OCI-LY7 (cell line): ENCODE measurements at regions not wholly inside any gene's neighbourhood (a gene's known extent, or its start where the extent isn't known, plus 50 kb on each side); places are given as distances from the start of the nearest gene placed in this dataset.

Experiments
- BruUV-seq: library from RNA; stranded (reverse); fragments of 400-500 nt; replicated peaks from 2 replicates; lab custom pipeline; 2021; lab: Mats Ljungman, UMichigan
- CTCF ChIA-PET: fragments of 300-600 bp; sonication (Branson Sonifier 250); formaldehyde crosslinking; loops from one replicate; lab custom pipeline; 2022; ENCODE audit warnings: antibody characterized with exemption; ENCODE audit not compliant: unreplicated experiment; lab: Charles Lee
- POLR2A ChIA-PET: fragments of 300-600 bp; sonication (Branson Sonifier 250); formaldehyde crosslinking; loops from one replicate; lab custom pipeline; 2022; ENCODE audit warnings: antibody characterized with exemption; lab: Charles Lee
- DNase-seq: peaks from one replicate; pipeline ENCODE4 v3.0.0-alpha.2; 2015; ENCODE audit warnings: low spot score
- H2AFZ ChIP-seq: fragments of 200-600 bp; sonication (generic), shearing (Covaris generic); 2 replicates; pipeline ENCODE4 v1.6.1; 2014; ENCODE audit warnings: mild to moderate bottlenecking, antibody characterized with exemption, low read length, moderate library complexity
- H3K27ac ChIP-seq: fragments of 200-600 bp; sonication (generic); 2 replicates; pipeline ENCODE4 v1.5.1; 2014; ENCODE audit warnings: mixed run types, low read depth, mild to moderate bottlenecking, moderate library complexity, low read length, inconsistent platforms; ENCODE audit not compliant: poor library complexity, severe bottlenecking
- H3K36me3 ChIP-seq: fragments of 200-600 bp; sonication (generic); 2 replicates; pipeline ENCODE4 v1.6.1; 2014; ENCODE audit warnings: mild to moderate bottlenecking, antibody characterized with exemption, low read length, moderate library complexity, mixed read lengths; ENCODE audit not compliant: insufficient read depth
- H3K4me1 ChIP-seq: fragments of 200-600 bp; sonication (generic); 2 replicates; pipeline ENCODE4 v1.5.1; 2014; ENCODE audit warnings: mild to moderate bottlenecking, low read length; ENCODE audit not compliant: insufficient read depth, poor library complexity, severe bottlenecking
- H3K4me2 ChIP-seq: fragments of 200-600 bp; sonication (generic); 2 replicates; pipeline ENCODE4 v1.6.1; 2014; ENCODE audit warnings: mild to moderate bottlenecking, low read length
- H3K4me3 ChIP-seq: fragments of 200-600 bp; sonication (generic); 2 replicates; pipeline ENCODE4 v1.5.1; 2014; ENCODE audit warnings: mild to moderate bottlenecking, low read depth, low read length; ENCODE audit not compliant: poor library complexity, severe bottlenecking
- H3K79me2 ChIP-seq: fragments of 200-600 bp; sonication (generic); 2 replicates; pipeline ENCODE4 v1.6.1; 2016; ENCODE audit warnings: low read depth, mild to moderate bottlenecking, low read length, moderate library complexity, mixed read lengths; ENCODE audit not compliant: insufficient read depth
- H3K9me2 ChIP-seq: fragments of 200-600 bp; sonication (generic); 2 replicates; pipeline ENCODE4 v1.6.1; 2016; ENCODE audit warnings: mild to moderate bottlenecking, low read length, mixed read lengths; ENCODE audit not compliant: insufficient read depth
- H3K9me3 ChIP-seq: fragments of 200-600 bp; sonication (generic); 2 replicates; pipeline ENCODE4 v1.6.1; 2014; ENCODE audit warnings: mild to moderate bottlenecking, mixed run types, low read length, mixed read lengths
- H4K20me1 ChIP-seq: fragments of 200-600 bp; sonication (generic); 2 replicates; pipeline ENCODE4 v1.6.1; 2014; ENCODE audit warnings: mild to moderate bottlenecking, antibody characterized with exemption, low read length, moderate library complexity, mixed read lengths; ENCODE audit not compliant: insufficient read depth
- CTCF ChIP-seq: fragments of 200-600 bp; sonication (generic); conservative IDR thresholded peaks from 2 replicates; pipeline ENCODE4 v1.5.1; 2014; ENCODE audit warnings: mild to moderate bottlenecking, antibody characterized with exemption, low read length, moderate library complexity, mixed read lengths
- EZH2phosphoT487 ChIP-seq: fragments of 200-600 bp; sonication (generic); IDR thresholded peaks from 2 replicates; pipeline ENCODE4 v1.6.1; 2018; ENCODE audit warnings: low read depth, borderline replicate concordance, mild to moderate bottlenecking, mixed run types, antibody characterized with exemption, low read length, moderate library complexity, mixed read lengths
- intact Hi-C: fragments of 100-400 bp; cut with micrococcal nuclease; formaldehyde crosslinking; loops from one replicate; pipeline ENCODE4 v1.10.0; 2022; ENCODE audit not compliant: unreplicated experiment

- Histone ChIP-seq H3K9me3 (no peaks in the 10 kb centered on the region), H3K4me3 (no peak overlapping the region), H3K36me3 (no peaks in the 10 kb centered on the region), H3K4me2 (no peak overlapping the region), H4K20me1 (no peaks in the 10 kb centered on the region), H3K4me1 (no peaks in the 10 kb centered on the region), H3K79me2 (no peaks in the 10 kb centered on the region), H3K27ac (no peak overlapping the region), H2AFZ (no peak overlapping the region), H3K9me2 (no peaks in the 10 kb centered on the region)
- BruUV-seq = no TSS peak
- DNase-seq = no peak
- intact Hi-C loops = no loop called here
- TF ChIP-seq EZH2phosphoT487 (no peak), CTCF (no peak)
- ChIA-PET POLR2A (interaction anchor here (0.6 kb wide), 1 partner anchor 55 kb away, joined by 3 read pairs; no protein-coding TSS in a partner anchor), CTCF (no interaction called here)
Measured at GRCh38 chr5:38718771-38719391, 126.9 kb upstream of the OSMR start.

- Histone ChIP-seq H3K27ac (no peak overlapping the region), H3K9me3 (no peaks in the 10 kb centered on the region), H3K4me1 (no peaks in the 10 kb centered on the region), H3K4me3 (no peak overlapping the region), H3K4me2 (no peak overlapping the region), H4K20me1 (no peaks in the 10 kb centered on the region), H3K36me3 (no peaks in the 10 kb centered on the region), H3K79me2 (no peaks in the 10 kb centered on the region), H2AFZ (no peak overlapping the region), H3K9me2 (no peaks in the 10 kb centered on the region)
- ChIA-PET CTCF (no interaction called here), POLR2A (interaction anchor here (0.6 kb wide), 1 partner anchor 55 kb away, joined by 3 read pairs; no protein-coding TSS in a partner anchor)
- intact Hi-C loops = no loop called here
- no TSS peak for BruUV-seq
- DNase-seq = no peak
- TF ChIP-seq EZH2phosphoT487 (no peak), CTCF (no peak)
Measured at GRCh38 chr5:38719403-38719802, 126.4 kb upstream of the OSMR start.

- Histone ChIP-seq H3K9me2 (no peaks in the 10 kb centered on the region), H3K4me1 (no peaks in the 10 kb centered on the region), H3K27ac (no peak overlapping the region), H3K4me2 (no peak overlapping the region), H3K9me3 (no peaks in the 10 kb centered on the region), H4K20me1 (no peaks in the 10 kb centered on the region), H3K36me3 (no peaks in the 10 kb centered on the region), H2AFZ (no peak overlapping the region), H3K4me3 (no peak overlapping the region), H3K79me2 (no peaks in the 10 kb centered on the region)
- no TSS peak for BruUV-seq
- ChIA-PET POLR2A (interaction anchor here (0.6 kb wide), 1 partner anchor 341 kb away, joined by 3 read pairs; no protein-coding TSS in a partner anchor), CTCF (no interaction called here)
- intact Hi-C loops = no loop called here
- TF ChIP-seq EZH2phosphoT487 (no peak), CTCF (no peak)
- no peak for DNase-seq
Measured at GRCh38 chr5:38719916-38720315, 125.9 kb upstream of the OSMR start.
